NB4 (cell line): ENCODE measurements at regions not wholly inside any gene's neighbourhood (a gene's known extent, or its start where the extent isn't known, plus 50 kb on each side); places are given as distances from the start of the nearest gene placed in this dataset.

Experiments used
- DNase-seq: peaks from one replicate; pipeline ENCODE4 v3.0.0; 2010; ENCODE audit warnings: low read depth
- H3K4me3 ChIP-seq: one replicate; pipeline ENCODE4 v1.5.1; 2011; ENCODE audit warnings: mild to moderate bottlenecking, low read depth, low read length, moderate library complexity
- CTCF ChIP-seq: IDR thresholded peaks from one replicate; pipeline ENCODE4 v1.5.1; 2012; ENCODE audit warnings: low read depth, low read length
- MAX ChIP-seq: IDR thresholded peaks from 2 replicates; pipeline ENCODE4 v1.6.1; 2011; ENCODE audit warnings: low read depth, low read length
- MYC ChIP-seq: IDR thresholded peaks from 2 replicates; pipeline ENCODE4 v1.6.1; 2011; ENCODE audit warnings: low read depth, low read length
- POLR2A ChIP-seq: IDR thresholded peaks from 2 replicates; pipeline ENCODE4 v1.6.1; 2011; ENCODE audit warnings: mild to moderate bottlenecking; ENCODE audit not compliant: insufficient read length; ENCODE audit errors: extremely low read depth

- no peak for DNase-seq
- no peak overlapping the region for H3K4me3 ChIP-seq
- TF ChIP-seq CTCF, result no peak
- no peak for TF ChIP-seq POLR2A
- TF ChIP-seq MAX, result no peak
- no peak for TF ChIP-seq MYC
These were observed 389.8 kb downstream of the NUAK1 start for GRCh38 chr12:105748806-105749600.

- no peak for DNase-seq
- no peak for TF ChIP-seq CTCF
- no peak for TF ChIP-seq POLR2A
- no peak for TF ChIP-seq MAX
- H3K4me3 ChIP-seq, result no peak overlapping the region
These were observed 388.7 kb downstream of the NUAK1 start for GRCh38 chr12:105750096-105750495.

GRCh38 chr12:105754313-105754712 lies 384.4 kb downstream of the NUAK1 start:
- no peak for DNase-seq
- TF ChIP-seq POLR2A (no peak), MAX (no peak), MYC (no peak), CTCF (no peak)

GRCh38 chr12:105756961-105757360 lies 381.8 kb downstream of the NUAK1 start:
- no peak for DNase-seq
- TF ChIP-seq MYC, result no peak
- TF ChIP-seq MAX, result no peak
- no peak for TF ChIP-seq CTCF
- TF ChIP-seq POLR2A, result no peak

More at GRCh38 chr12:105754313-105754712, 384.4 kb downstream of the NUAK1 start:
- H3K4me3 ChIP-seq, result no peak overlapping the region

GRCh38 chr12:105759149-105759548 lies 379.6 kb downstream of the NUAK1 start:
- no peak for TF ChIP-seq CTCF
- TF ChIP-seq POLR2A, result no peak
- no peak for TF ChIP-seq MYC
- no peak for TF ChIP-seq MAX
- H3K4me3 ChIP-seq, result no peak overlapping the region
- DNase-seq, result no peak

More at GRCh38 chr12:105756961-105757360, 381.8 kb downstream of the NUAK1 start:
- H3K4me3 ChIP-seq, result no peak overlapping the region

GRCh38 chr12:105761075-105761474 lies 377.7 kb downstream of the NUAK1 start:
- TF ChIP-seq POLR2A, result no peak
- no peak for TF ChIP-seq MAX
- TF ChIP-seq MYC, result no peak
- TF ChIP-seq CTCF, result no peak
- DNase-seq, result no peak
- H3K4me3 ChIP-seq, result no peak overlapping the region
